GM19023 (cell line): ENCODE measurements at regions not wholly inside any gene's neighbourhood (a gene's known extent, or its start where the extent isn't known, plus 50 kb on each side); places are given as distances from the start of the nearest gene placed in this dataset.
"Not testable (repeated sequence)": the region's sequence is repeated elsewhere in the genome, so short reads cannot be mapped to it uniquely, and the experiment has no call there.

ENCODE experiments used
- ATAC-seq: cut with Tn5 transposase; IDR thresholded peaks from one replicate; pipeline ENCODE4 v1.9.1; 2021; ENCODE audit warnings: mild to moderate bottlenecking, moderate library complexity; ENCODE audit not compliant: unreplicated experiment

GRCh38 chr1:38481871-38482826, 377.4 kb downstream of the RRAGC start:
- ATAC-seq = no peak

DNA sequence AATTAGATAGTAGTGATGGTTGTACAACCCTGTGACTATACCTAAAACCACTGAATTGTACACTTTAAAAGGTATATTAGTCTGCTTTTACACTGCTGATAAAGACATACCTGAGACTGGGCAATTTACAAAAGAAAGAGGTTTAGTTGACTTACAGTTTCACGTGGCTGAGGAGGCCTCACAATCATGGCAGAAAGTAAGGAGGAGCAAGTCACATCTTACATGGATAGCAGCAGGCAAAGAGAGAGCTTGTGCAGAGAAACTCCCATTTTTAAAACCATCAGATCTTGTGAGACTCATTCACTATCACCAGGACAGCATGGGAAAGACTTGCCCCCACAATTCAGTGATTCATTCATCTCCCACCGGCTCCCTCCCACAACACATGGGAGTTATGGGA, 379.9 kb downstream of the RRAGC start:
- not testable (repeated sequence) for ATAC-seq

DNA sequence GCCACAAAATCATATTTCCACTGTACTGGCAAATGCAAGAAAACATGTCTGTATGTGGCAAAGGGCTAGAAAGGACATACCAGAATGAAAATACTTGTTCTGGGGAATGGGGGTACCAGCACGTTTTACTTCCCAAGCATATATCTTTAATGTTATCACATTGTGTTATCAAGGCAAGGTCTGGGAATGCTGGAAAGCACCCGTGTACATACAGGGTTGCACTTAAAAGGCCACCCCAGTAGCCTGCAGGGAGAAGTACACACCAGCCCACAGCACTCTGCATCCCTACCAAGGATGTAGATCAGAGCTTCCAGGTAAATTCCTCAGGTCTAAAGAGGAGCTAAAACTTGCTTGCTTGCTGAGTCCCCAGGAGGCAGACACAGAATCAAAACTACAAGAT, 381.8 kb downstream of the RRAGC start:
- ATAC-seq = no peak

GRCh38 chr1:38476850-38477178, 382.8 kb downstream of the RRAGC start:
- no peak for ATAC-seq

- ATAC-seq = no peak
These were observed 383.3 kb downstream of the RRAGC start for GRCh38 chr1:38476111-38476849.

DNA sequence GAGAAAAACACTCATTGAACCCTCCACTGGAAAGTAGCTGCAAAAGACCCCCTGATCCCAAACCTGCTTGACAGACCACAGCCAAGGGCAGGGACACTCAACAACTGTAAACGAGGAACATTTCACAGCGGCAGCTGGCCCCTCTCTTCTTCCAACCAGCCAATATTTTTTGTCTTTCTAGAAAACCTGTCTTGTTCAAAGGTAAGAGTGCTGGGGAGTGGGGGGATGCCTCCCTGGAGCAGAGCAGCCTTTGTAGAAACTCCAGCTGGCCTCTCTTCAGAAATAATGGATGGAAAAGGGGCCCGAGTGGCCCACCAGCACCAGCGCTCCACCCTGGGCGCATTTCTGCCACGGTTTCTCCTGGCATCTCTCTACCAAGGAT, 384.0 kb downstream of the RRAGC start:
- ATAC-seq = no peak

- peak; percentile 75 for ATAC-seq
These were observed 384.6 kb downstream of the RRAGC start for GRCh38 chr1:38474738-38475623.

- no peak for ATAC-seq
These were observed 393.1 kb downstream of the RRAGC start for GRCh38 chr1:38466487-38466886.

DNA sequence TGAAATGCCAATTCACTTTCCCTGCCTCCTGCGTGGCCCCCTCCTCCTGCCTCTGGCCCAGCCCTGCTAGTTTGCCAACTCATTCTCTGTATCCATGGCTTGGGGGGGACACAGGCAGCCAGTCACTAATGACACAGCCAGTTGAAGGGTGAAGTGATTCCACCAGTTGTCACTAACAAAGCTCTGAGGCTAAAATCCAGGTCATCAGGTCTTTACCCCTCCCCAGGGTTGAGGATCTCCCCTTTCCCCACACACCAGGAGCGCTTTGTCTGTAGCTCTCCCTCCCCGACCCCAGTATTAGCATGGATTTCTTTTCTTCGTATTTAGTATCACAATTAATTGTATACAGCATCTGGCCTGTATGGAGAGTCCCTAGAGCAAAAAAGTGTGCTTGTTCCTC, 394.1 kb downstream of the RRAGC start:
- no peak for ATAC-seq

DNA sequence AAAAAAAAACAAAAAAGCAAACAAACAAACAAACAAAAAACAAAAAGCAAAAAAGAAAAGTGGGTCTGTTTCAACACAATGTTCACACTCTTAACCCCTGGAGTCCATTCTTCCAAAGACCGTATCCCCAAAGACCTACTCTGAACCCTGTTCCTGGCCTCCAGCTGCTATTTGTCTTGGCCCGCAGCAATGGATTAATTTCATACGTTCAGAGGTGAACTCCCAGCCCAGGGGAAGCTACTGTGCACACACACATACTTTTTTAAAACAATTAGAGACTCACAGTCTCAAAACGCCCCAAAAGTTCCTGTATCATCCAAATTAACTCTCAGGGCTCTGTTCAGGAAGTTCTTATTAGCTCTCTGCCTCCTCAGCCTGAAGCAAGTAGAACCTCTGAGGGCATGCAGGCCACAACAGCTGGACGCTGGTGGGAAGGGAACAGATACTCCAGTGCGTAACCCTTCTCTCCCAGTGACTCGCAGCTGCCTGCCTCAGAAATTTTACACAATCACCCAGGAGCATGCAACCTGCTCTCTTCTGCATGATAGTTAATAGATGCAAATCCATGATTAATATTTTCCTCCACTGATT, 395.4 kb downstream of the RRAGC start:
- no peak for ATAC-seq

- ATAC-seq = no peak
These were observed 396.5 kb downstream of the RRAGC start for GRCh38 chr1:38463074-38463473.

- ATAC-seq = no peak
These were observed 403.1 kb downstream of the RRAGC start for GRCh38 chr1:38456531-38456876.

DNA sequence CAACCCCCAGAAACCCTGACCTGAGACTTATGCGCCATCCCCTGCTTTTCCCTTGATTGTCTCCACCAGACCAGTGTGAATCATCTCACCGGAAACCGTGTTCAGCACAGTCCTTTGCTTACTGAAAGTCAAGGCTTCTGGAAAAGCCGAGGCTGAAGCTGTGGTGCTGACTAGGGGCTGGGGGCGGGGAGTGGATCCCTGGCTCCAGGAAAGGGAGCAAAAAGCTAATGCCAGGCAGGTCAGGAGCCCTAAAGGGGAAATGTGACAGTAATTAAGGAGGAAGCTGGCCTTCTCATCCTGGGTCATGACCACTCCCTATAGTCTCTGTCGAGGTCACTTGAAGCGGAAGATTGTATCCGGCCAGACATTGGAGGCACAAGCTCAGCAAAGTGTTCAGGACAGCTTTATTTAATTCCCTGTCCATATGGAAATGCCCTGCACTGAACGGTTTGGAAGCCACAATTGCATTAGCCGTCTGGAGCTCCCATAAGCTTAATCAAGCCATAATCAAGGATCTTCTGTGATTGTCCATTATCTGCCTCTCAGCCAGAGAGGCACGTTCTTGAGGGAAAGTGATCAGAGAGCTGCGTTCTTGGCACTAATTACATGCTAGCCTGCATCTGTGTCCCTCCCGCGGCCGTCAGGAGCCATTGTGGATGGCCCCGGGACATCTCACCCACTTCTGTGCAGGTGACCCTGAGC, 403.6 kb downstream of the RRAGC start:
- ATAC-seq = no peak

- no peak for ATAC-seq
These were observed 404.7 kb downstream of the RRAGC start for GRCh38 chr1:38454749-38455441.

DNA sequence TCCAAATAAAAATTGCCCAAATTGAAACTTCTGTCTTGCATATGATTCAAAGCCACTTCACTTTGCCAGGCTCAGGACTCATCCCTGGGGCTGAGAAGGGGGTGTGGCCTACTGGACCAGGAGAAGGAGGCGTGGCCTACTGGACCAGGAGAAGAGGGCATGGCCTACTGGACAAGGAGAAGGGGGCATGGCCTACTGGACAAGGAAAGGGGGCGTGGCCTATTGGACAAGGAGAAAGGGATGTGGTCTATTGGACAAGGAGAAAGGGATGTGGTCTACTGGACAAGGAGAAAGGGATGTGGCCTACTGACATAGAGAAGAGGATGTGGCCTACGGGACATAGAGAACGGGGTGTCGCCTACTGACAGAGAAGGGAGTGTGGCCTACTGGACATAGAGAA, 405.3 kb downstream of the RRAGC start:
- no peak for ATAC-seq

DNA sequence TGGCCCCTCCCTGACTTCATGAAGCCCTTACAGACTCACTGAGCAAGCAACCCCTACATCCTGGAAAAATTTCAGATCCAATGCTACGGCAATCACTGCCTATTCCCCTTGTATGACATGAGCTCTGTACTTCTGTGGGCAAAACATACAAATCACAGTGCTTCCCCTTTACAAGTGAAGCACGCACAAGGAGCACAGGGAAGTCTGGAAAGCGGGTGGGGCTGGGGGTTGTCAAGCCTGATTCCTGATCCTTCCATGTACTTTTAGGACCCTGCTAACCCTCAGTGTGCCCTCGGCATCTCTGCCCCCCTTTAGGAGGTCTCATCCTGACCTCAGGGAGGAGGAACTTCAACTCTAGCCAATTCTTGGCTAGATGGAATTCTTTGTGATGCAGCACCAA, 405.7 kb upstream of the POU3F1 start:
- ATAC-seq = no peak

DNA sequence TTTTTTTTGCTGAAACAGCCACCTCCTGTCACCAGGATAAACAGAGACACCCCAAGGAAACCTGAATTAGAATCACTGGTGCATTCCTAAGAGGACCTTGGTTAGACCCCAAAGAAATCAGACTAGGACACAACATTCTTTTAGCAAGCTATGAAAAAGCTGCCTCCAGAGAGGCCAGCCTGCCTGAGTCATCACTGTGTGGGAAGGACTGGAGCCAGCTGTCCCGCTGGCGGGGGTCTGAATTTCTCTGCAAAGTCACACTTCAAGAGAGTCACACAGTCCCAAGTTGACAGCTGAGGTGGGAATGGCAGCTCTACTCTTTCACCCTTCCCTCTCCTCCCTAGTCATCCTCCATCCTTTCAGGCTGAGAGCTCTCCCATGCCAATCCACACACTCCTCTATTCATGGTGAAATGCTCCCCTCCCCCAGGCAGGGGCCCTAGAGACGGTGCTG, 405.0 kb upstream of the POU3F1 start:
- no peak for ATAC-seq

DNA sequence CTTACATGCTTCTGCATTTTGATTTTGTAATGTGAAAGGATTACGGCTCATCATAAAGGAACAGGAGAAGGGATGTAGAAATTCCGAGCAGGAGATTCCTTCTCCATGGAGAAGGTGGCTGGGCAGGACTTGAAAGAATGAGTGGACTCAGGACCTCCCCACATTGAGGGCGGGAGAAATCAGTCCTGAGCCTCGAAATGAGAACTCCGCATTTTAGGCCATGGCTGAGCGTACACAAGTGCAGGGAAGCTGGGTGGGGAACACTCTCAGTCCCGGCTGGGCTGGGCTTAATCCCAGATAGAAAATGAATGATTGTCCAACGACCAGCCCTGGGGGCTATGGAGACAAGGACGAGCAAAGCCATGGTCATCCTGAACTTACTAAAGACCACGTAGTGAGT, 402.3 kb upstream of the POU3F1 start:
- ATAC-seq = no peak

- no peak for ATAC-seq
These were observed 400.3 kb upstream of the POU3F1 start for GRCh38 chr1:38446936-38447335.
